Naive thymus-derived CD8-positive, alpha-beta T cell (primary cell): ENCODE measurements at regions not wholly inside any gene's neighbourhood (a gene's known extent, or its start where the extent isn't known, plus 50 kb on each side); places are given as distances from the start of the nearest gene placed in this dataset.
A peak's percentile ranks its signal among the peaks of the same experiment; 100 is the strongest.
"Not testable (repeated sequence)": the region's sequence is repeated elsewhere in the genome, so short reads cannot be mapped to it uniquely, and the experiment has no call there.

ENCODE experiments used
- ATAC-seq, 2 donors: fragments of 150-1000 bp; cut with Tn5 transposase in 1 of 2; sonication (Bioruptor Pico), chemical (Tn5 transposase) in 1 of 2; 1 replicate in 1 of 2; 2 replicates in 1 of 2; pipeline ENCODE4 v1.10.0; 2021; ENCODE audit warnings: mild to moderate bottlenecking in 2 of 2, moderate library complexity in 2 of 2
- POLR2A ChIA-PET: fragments of 350-600 bp; sonication (Branson Sonifier 250); formaldehyde crosslinking; loops from one replicate; lab custom pipeline; 2021; ENCODE audit warnings: antibody characterized with exemption; lab: Charles Lee
- DNase-seq, 10 donors: peaks; one replicate each; pipeline versions ENCODE4 v3.0.0 to v3.0.0-alpha.2; 2020 to 2022
- H3K27ac Mint-ChIP-seq, 10 donors: one replicate each; pipeline ENCODE4 v1.8.0; 2020 to 2022; ENCODE audit warnings: mild to moderate bottlenecking in 10 of 10, mixed read lengths in 10 of 10, moderate library complexity in 4 of 10, inconsistent platforms in 1 of 10
- H3K27me3 Mint-ChIP-seq, 5 donors: one replicate each; pipeline ENCODE4 v1.8.0; 2021 to 2022; ENCODE audit warnings: mixed read lengths in 5 of 5
- H3K36me3 Mint-ChIP-seq, 3 donors: one replicate each; pipeline ENCODE4 v1.8.0; 2020 to 2022; ENCODE audit warnings: mixed read lengths in 3 of 3, mild to moderate bottlenecking in 2 of 3, inconsistent platforms in 1 of 3
- H3K4me1 Mint-ChIP-seq, 4 donors: one replicate each; pipeline ENCODE4 v1.8.0; 2021 to 2022; ENCODE audit warnings: mixed read lengths in 4 of 4
- H3K4me3 Mint-ChIP-seq, 10 donors: one replicate each; pipeline ENCODE4 v1.8.0; 2020 to 2022; ENCODE audit warnings: mild to moderate bottlenecking in 10 of 10, mixed read lengths in 10 of 10, moderate library complexity in 6 of 10, inconsistent platforms in 1 of 10
- H3K9me3 Mint-ChIP-seq, 9 donors: one replicate each; pipeline ENCODE4 v1.8.0; 2020 to 2022; ENCODE audit warnings: mixed read lengths in 9 of 9, mild to moderate bottlenecking in 3 of 9, inconsistent platforms in 1 of 9, moderate library complexity in 1 of 9

- no peak overlapping the region for H3K27ac Mint-ChIP-seq
- H3K9me3 Mint-ChIP-seq = peaks cover 0 to 2% (median 0%) of the 10 kb centered on the region in 9 donors
- H3K4me1 Mint-ChIP-seq = peaks cover 0 to 8% (median 5%) of the 10 kb centered on the region in 4 donors
- H3K4me3 Mint-ChIP-seq = no peak overlapping the region
- peaks cover 0 to 3% (median 0%) of the 10 kb centered on the region in 5 donors for H3K27me3 Mint-ChIP-seq
- DNase-seq (no peak), ATAC-seq (no peak)
- H3K36me3 Mint-ChIP-seq = no peaks in the 10 kb centered on the region
- POLR2A ChIA-PET = no interaction called here
These were observed 79.5 kb upstream of the YWHAQ start for GRCh38 chr2:9710311-9710710.

- peak overlapping the region in 4 of 10 donors; percentile 38 to 78 (median 60) for H3K27ac Mint-ChIP-seq
- DNase-seq (no peak), ATAC-seq (no peak)
- peaks cover 0 to 3% (median 0%) of the 10 kb centered on the region in 5 donors for H3K27me3 Mint-ChIP-seq
- H3K4me1 Mint-ChIP-seq = peaks cover 0 to 7% (median 5%) of the 10 kb centered on the region in 4 donors
- H3K36me3 Mint-ChIP-seq = no peaks in the 10 kb centered on the region
- peak overlapping the region in 1 of 10 donors; percentile 75 for H3K4me3 Mint-ChIP-seq
- peaks cover 0 to 2% (median 0%) of the 10 kb centered on the region in 9 donors for H3K9me3 Mint-ChIP-seq
- POLR2A ChIA-PET = interaction anchor here (0.6 kb wide), 1 partner anchor 26 kb away, joined by 3 read pairs; no protein-coding TSS in a partner anchor
These were observed 81.5 kb upstream of the YWHAQ start for GRCh38 chr2:9712263-9712662.

- DNase-seq (no peak), ATAC-seq (no peak)
- POLR2A ChIA-PET = no interaction called here
- Mint-ChIP-seq H3K27ac (no peak overlapping the region), H3K27me3 (peaks cover 0 to 3% (median 0%) of the 10 kb centered on the region in 5 donors), H3K36me3 (no peaks in the 10 kb centered on the region), H3K4me3 (no peak overlapping the region), H3K9me3 (peaks cover 0 to 2% (median 0%) of the 10 kb centered on the region in 9 donors), H3K4me1 (peaks cover 0 to 7% (median 3%) of the 10 kb centered on the region in 4 donors)
These were observed 83.9 kb upstream of the YWHAQ start for GRCh38 chr2:9714630-9715214.

GRCh38 chr2:9715238-9715637 lies 84.4 kb upstream of the YWHAQ start:
- Mint-ChIP-seq H3K36me3 (no peaks in the 10 kb centered on the region), H3K27ac (no peak overlapping the region), H3K9me3 (no peaks in the 10 kb centered on the region), H3K4me1 (peaks cover 0 to 7% (median 3%) of the 10 kb centered on the region in 4 donors), H3K27me3 (peaks cover 0 to 3% (median 0%) of the 10 kb centered on the region in 5 donors), H3K4me3 (no peak overlapping the region)
- POLR2A ChIA-PET = no interaction called here
- DNase-seq = no peak
- ATAC-seq = no peak

- ATAC-seq = no peak
- Mint-ChIP-seq H3K4me3 (no peak overlapping the region), H3K27me3 (no peaks in the 10 kb centered on the region), H3K9me3 (no peaks in the 10 kb centered on the region), H3K4me1 (peaks cover 0 to 2% (median 0%) of the 10 kb centered on the region in 4 donors), H3K27ac (no peak overlapping the region), H3K36me3 (no peaks in the 10 kb centered on the region)
- POLR2A ChIA-PET = interaction anchor here (0.6 kb wide), 1 partner anchor 54 kb away, joined by 3 read pairs; no protein-coding TSS in a partner anchor
- DNase-seq = no peak
These were observed 87.2 kb upstream of the YWHAQ start for GRCh38 chr2:9717886-9718451.

- Mint-ChIP-seq H3K27me3 (no peaks in the 10 kb centered on the region), H3K27ac (peak overlapping the region in 1 of 10 donors; percentile 66), H3K4me1 (peaks cover 0 to 2% (median 0%) of the 10 kb centered on the region in 4 donors), H3K36me3 (no peaks in the 10 kb centered on the region), H3K9me3 (no peaks in the 10 kb centered on the region), H3K4me3 (no peak overlapping the region)
- POLR2A ChIA-PET = no interaction called here
- DNase-seq (no peak), ATAC-seq (no peak)
These were observed 89.7 kb upstream of the YWHAQ start for GRCh38 chr2:9720352-9721093.

- Mint-ChIP-seq H3K36me3 (no peaks in the 10 kb centered on the region), H3K4me1 (peaks cover 0 to 2% (median 0%) of the 10 kb centered on the region in 4 donors), H3K27me3 (no peaks in the 10 kb centered on the region), H3K4me3 (no peak overlapping the region), H3K9me3 (no peaks in the 10 kb centered on the region), H3K27ac (no peak overlapping the region)
- POLR2A ChIA-PET = no interaction called here
- DNase-seq = no peak
- ATAC-seq = no peak
These were observed 90.5 kb upstream of the YWHAQ start for GRCh38 chr2:9721344-9721743.

- Mint-ChIP-seq H3K36me3 (no peaks in the 10 kb centered on the region), H3K27ac (no peak overlapping the region), H3K4me1 (peaks cover 0 to 2% (median 0%) of the 10 kb centered on the region in 4 donors), H3K4me3 (no peak overlapping the region), H3K27me3 (no peaks in the 10 kb centered on the region), H3K9me3 (no peaks in the 10 kb centered on the region)
- no peak for ATAC-seq
- no peak for DNase-seq
- POLR2A ChIA-PET = no interaction called here
These were observed 91.7 kb upstream of the YWHAQ start for GRCh38 chr2:9722451-9722850.

- POLR2A ChIA-PET = no interaction called here
- DNase-seq (no peak), ATAC-seq (no peak)
- H3K27ac Mint-ChIP-seq = peak overlapping the region in 1 of 10 donors; percentile 77
- H3K36me3 Mint-ChIP-seq = no peaks in the 10 kb centered on the region
- peaks cover 0 to 2% (median 0%) of the 10 kb centered on the region in 4 donors for H3K4me1 Mint-ChIP-seq
- H3K4me3 Mint-ChIP-seq = no peak overlapping the region
- no peaks in the 10 kb centered on the region for H3K27me3 Mint-ChIP-seq
- H3K9me3 Mint-ChIP-seq = no peaks in the 10 kb centered on the region
These were observed 93.8 kb upstream of the YWHAQ start for GRCh38 chr2:9724565-9724964.

- no peak overlapping the region for H3K4me3 Mint-ChIP-seq
- no peaks in the 10 kb centered on the region for H3K36me3 Mint-ChIP-seq
- H3K27me3 Mint-ChIP-seq = no peaks in the 10 kb centered on the region
- POLR2A ChIA-PET = no interaction called here
- ATAC-seq = no peak
- H3K9me3 Mint-ChIP-seq = no peaks in the 10 kb centered on the region
- H3K4me1 Mint-ChIP-seq = peaks cover 0 to 2% (median 0%) of the 10 kb centered on the region in 4 donors
- peak overlapping the region in 2 of 10 donors; percentile 11 to 60 for H3K27ac Mint-ChIP-seq
- no peak for DNase-seq
These were observed 94.3 kb upstream of the YWHAQ start for GRCh38 chr2:9725106-9725505.

- H3K27ac Mint-ChIP-seq, H3K27me3 Mint-ChIP-seq, ATAC-seq, H3K4me3 Mint-ChIP-seq, DNase-seq, H3K4me1 Mint-ChIP-seq, H3K36me3 Mint-ChIP-seq, POLR2A ChIA-PET, H3K9me3 Mint-ChIP-seq: not testable (repeated sequence)
These were observed 95.2 kb upstream of the YWHAQ start for GRCh38 chr2:9726016-9726415.

- H3K27me3 Mint-ChIP-seq, H3K4me1 Mint-ChIP-seq, DNase-seq, H3K4me3 Mint-ChIP-seq, ATAC-seq, POLR2A ChIA-PET, H3K27ac Mint-ChIP-seq, H3K36me3 Mint-ChIP-seq: not testable (repeated sequence)
- H3K9me3 Mint-ChIP-seq = peaks cover 0 to 13% (median 4%) of the 10 kb centered on the region in 9 donors
These were observed 99.7 kb upstream of the YWHAQ start for GRCh38 chr2:9730523-9730922.

- H3K4me3 Mint-ChIP-seq = no peak overlapping the region
- peaks cover 0 to 1% (median 0%) of the 10 kb centered on the region in 5 donors for H3K27me3 Mint-ChIP-seq
- peak overlapping the region in 1 of 10 donors; percentile 26 for H3K27ac Mint-ChIP-seq
- H3K4me1 Mint-ChIP-seq = peaks cover 20 to 27% (median 25%) of the 10 kb centered on the region in 4 donors
- no peak for DNase-seq
- H3K36me3 Mint-ChIP-seq = peaks cover 0 to 5% (median 2%) of the 10 kb centered on the region in 3 donors
- no peak for ATAC-seq
- H3K9me3 Mint-ChIP-seq = peaks cover 0 to 13% (median 4%) of the 10 kb centered on the region in 9 donors
- POLR2A ChIA-PET = no interaction called here
These were observed 102.0 kb upstream of the YWHAQ start for GRCh38 chr2:9732824-9733223.
